Activated T-cell treated with anti-CD3 and anti-CD28 coated beads, Interleukin-2, amount 50 U/mL, for 48 hours (primary cell): ENCODE measurements at regions not wholly inside any gene's neighbourhood (a gene's known extent, or its start where the extent isn't known, plus 50 kb on each side); places are given as distances from the start of the nearest gene placed in this dataset.

Source experiments
- DNase-seq, 2 experiments: peaks; one replicate each; pipeline ENCODE4 v3.0.0-alpha.2; 2020

DNA sequence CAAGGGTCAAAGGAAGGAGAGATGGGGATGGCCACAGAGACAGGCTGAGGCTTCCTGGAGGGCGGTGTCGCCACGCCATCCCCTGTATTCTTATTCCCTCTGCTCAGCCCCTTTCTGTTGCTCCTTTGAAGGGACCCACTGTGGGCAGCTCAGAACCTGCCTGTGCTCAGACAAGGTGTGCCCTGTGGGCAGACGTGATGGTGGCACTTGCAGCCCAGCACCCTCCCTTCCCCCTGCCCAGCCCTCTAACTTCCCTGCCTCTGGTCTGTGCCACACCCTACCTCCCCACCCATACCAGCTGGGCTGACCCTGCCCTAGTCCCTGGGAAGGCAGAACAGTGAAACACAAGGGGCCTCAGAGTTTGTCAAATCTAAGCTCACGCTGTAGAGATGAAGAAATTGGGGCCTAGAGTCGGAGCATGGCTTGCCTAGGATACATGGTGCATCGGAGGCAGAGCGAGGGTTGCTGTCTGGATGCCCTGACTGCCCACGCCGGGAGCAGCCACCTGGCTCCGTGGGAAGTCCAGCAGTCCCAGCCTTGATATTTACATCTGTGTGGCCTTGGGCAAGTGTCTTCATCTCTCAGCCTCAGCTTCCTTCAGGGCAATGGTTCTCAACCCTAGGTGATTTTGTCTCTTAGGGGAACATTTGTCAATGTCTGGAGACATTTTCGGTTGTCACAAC, 68.6 kb upstream of the RUNX3 start:
- no peak for DNase-seq

DNA sequence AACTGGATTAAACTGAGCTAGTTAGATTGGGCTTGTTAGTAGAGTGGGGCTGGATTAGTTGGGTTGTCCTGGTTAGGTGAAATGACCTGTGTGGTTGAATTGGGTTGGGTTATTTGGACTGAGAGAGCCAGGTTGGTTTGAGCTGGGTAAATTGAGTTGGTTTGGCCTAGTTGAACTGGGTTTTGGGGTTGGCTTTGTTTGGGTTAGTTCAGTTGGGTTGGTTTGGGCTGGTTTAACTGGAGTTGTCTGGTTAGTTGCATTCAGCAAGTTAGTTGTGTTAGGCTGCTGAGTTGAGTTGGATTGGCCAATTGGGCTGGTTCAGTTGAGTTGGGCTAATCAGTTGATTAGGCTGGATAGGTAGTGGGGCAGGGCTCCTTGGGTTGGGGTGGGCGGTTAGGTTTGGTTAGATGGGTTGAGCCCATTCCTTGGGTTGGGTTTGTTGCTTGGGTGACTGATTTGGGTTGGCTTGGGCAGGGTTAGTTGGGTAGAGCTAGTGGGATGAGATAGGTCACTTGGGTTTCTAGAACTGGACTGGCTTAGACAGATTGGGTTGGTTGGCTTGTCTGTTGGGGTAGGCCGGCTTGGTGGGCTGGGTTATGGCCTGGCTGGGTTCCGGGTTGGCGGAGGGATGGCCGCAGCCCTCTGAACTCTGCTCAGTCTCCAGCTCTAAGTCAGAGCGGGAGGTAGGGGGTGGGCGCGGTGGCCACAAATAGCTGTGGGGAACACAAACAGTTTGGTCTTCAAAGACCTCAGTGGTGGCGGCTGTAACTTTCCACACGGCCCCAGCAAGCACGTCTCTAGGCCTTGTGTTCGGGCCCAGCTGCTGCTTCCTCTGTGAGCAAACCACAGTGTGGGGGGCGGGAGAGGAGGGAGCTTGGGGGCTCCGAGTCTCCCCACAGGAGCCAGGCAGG, 67.2 kb upstream of the RUNX3 start:
- peak; percentile 75 to 79 for DNase-seq

DNA sequence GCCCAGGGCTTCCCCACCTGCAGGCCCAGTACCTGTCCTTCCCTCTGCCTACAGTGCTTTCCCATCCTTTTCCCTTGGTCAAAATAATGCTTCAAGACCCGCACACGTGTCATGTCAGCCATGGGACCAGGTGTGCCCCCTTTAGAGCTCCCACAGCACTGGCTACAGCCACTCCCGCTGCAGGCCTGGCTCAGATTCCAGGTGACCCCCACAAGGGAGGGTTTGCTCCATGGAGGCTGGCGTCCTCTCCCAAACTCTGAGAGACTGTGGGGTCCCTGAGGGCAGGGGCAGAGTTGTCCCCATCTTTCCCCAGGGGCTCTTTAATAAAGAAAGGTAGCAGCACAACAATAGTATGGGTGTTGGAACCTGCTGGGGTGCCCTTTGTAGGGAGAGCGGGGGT, 66.4 kb upstream of the RUNX3 start:
- no peak for DNase-seq

- DNase-seq: no peak
Measured at GRCh38 chr1:24995661-24996060, 65.6 kb upstream of the RUNX3 start.

GRCh38 chr1:24995140-24995539, 65.1 kb upstream of the RUNX3 start:
- DNase-seq: no peak

- DNase-seq: no peak
Measured at GRCh38 chr1:24993871-24994580, 64.0 kb upstream of the RUNX3 start.

- DNase-seq: peak in 1 of 2 experiments; percentile 50
Measured at GRCh38 chr1:24992761-24993211, 62.7 kb upstream of the RUNX3 start.

DNA sequence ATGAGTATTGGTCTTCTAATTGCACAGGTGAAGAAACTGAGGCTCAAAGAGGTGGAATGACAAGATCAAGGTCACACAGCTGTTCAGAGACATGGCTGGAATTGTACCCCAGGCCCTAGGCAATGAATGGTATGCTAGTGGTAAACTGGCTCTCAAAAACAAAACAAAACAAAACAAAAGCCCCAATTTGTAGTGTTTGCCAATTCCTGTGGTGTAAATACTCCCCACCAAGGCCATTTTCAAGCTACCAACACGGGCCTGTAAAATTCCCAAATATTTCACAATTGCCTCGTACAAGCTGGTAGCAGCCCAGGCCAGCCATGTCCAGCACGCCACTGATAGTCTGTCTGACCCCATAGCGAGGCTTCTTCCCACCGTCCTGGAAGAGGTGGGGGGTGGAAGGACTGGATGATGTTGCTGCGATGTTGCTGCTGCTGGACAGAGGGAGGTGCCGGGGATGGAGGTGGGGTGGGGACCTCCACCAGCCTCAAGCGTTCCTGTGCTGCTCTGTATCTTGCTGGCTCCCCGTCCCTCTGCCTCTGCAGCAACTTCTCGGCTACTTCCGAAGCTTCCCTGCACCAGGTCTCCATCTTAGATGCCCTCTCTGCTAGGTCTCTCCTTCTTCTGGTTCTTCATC, 62.2 kb upstream of the RUNX3 start:
- peak in 1 of 2 experiments; percentile 51 for DNase-seq

DNA sequence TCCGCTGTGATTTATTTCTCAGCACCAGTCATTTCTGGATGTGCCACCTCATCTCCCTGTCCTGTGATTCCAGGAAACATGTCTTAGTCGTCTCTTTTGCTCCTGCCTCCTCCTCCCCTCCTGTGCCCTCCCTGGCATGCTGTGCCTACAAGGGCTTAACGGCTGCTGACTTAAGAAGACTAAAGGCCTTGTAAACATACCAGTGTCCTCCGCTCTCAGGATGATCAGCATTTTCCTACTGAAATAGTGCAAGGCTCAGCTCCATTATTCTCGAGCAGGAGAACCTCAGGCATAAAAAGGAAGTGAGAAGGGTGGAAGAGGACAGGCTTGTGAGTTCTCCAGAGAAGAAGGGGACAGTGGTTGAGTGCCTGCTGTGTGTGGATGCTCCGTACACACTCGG, 61.6 kb upstream of the RUNX3 start:
- DNase-seq: peak in 1 of 2 experiments; percentile 66

DNA sequence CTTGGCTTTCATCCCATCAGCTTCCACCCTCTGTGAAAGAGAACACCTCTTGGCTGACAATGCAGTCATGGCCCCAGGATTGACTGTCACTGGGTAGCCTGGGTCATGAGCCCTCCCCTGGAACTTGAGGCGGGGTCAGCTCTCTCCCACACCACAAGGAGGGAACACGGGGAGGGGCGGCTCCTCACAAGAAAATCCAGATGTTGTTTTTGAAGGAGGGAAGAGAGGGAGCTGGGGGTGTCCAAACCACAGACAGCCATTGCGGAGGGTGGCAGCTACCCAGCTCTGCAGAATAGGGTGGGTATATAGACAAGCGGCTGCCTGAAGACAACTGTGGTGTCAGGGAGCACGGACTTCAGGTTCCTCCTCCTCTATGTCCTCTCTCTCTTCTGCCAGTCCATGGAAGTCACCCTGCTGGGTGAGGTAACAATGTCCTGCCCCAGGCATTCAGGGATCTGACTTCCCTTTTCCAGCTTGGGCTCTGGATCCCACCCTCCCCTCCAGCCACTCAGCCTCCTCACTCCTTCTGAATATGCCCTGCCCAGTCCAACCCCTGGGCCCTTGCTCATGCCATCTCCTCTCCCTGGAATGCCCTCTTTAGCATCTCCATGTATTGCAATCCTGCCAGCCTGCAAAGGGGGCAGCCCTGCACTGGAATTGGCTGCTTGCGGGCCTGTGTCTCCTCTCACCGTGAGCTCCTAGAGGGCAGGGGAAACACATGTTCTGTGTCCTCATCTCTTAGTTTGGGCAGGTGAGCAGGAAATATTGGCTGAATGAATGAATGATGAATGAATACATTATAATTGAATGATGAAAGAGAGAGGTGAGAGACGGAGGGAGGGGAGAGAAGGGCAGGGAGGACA, 60.9 kb upstream of the RUNX3 start:
- DNase-seq: peak in 1 of 2 experiments; percentile 53

GRCh38 chr1:24990136-24990535, 60.1 kb upstream of the RUNX3 start:
- DNase-seq: no peak

GRCh38 chr1:24989082-24989481, 59.0 kb upstream of the RUNX3 start:
- DNase-seq: no peak

DNA sequence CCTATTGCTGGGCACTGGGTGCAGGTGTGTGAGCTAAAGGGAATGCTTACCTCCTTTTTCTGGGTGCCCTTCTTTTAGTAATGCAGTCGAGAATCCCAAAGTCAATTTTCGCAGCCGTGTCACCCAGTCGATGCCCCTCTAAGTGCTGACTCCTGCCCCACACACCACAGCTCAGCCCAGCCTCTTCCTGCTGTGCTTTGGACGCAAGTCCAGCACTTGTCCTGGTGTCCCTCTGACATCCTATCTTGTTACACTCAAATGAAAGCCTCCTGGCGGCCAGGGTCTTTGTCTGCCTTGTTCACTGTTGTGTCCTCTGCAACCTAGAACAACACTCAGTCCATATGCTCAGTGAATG, 58.5 kb upstream of the RUNX3 start:
- DNase-seq: no peak

DNA sequence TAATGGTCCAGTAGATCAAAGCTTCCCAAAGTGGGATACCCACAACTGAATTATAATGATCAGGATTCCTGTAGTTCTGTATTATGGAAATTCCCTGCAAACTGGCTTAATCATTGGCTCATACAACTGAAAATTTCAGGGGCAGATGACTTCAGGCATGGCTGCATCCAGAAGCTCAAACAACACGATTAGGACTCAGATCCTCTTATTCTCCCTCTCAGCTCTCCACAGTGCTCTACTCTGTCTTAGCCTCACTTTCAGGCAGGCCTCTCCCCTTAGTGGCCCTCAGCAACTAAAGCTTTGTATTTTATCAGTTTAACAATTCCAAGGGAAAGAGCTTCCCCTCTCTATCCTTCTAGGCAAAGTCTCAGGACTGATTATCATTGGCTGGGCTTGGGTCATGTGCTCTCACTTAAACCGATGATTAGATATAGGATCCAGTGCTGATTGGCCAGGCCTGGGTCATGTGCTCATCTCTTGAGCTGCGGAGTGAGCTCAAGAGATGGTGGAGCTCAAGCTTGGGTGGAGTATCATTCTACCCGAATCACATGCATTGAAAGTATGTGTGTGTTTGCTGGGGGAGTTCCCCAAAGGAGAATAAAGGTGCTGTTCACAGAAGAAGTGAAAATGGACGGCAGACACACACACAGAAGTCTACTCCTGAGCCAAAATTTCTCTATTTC, 57.9 kb upstream of the RUNX3 start:
- peak in 1 of 2 experiments; percentile 53 for DNase-seq

- no peak for DNase-seq
Measured at GRCh38 chr1:24987424-24987823, 57.3 kb upstream of the RUNX3 start.

GRCh38 chr1:24986372-24986965, 56.4 kb upstream of the RUNX3 start:
- DNase-seq: no peak

DNA sequence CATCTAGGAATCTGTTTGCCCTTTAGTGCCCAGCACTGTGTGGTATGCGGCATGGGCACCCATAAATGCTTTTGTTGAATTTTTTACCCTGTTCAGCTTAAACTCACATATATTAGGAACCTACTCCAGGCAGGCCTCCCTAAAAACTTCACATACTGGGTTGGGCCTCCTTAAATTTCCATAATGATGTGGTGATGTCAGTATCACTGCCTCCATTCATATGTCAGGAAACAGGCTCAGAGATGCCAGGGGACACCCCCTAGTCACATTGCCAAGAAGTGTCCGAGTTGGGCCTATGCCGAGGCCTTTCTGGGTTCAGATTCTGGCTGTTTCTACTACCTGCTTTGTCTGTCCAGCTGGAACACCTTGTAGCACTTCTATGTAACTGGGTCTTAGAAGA, 55.7 kb upstream of the RUNX3 start:
- DNase-seq: no peak

DNA sequence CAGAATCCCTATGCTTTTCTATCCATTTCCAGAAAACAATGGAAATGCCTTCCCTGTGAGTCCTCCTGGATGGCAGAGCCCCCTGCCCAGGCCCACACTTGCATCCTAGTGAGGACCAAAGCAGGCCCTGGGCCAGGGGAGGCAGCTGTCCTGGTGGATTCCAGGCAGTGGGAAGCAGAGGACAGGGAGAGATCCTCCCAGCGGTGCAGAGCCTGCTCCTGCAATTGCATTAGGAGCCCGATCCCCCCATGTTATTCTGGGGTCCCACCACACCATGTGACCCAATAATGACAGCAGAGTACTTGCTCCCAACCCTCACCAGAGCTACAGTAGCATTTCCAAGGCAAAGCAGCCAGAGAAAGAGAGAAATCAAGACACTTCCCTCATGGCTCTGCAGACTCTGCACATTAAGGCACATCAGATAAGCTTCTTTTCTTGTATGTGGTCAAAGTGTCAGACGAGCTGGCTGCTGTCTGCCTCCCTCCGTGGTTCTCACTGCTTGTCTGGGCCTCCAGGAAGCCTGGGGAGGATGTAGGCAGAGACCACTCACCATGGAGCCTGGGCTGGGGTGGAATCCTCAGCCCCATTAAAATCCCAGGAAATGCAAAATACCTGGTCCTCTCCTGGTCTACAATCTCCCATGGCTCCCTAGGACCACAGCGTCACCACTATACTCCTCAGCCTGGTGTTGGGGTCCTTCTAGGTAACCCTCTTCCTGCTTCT, 54.9 kb upstream of the RUNX3 start:
- no peak for DNase-seq

DNA sequence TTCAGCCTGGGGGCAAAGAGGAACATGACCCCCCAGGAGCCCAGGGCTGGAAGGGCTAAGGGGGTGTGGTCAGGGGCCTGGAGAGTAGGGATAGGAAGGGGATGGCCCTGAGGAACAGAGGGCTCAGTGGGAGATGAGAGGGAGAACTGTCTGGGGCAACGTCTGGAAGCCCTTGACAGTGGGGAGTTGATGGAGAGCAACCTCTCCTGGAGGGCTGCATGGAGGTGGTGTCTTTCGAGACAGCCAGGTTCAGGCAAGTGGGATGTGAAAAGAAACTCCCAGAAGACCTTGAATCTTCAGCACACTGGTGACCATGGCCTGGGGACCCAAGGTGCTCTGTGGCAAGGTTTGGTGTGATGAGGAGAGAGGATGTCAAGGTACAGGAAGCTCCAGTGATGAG, 54.2 kb upstream of the RUNX3 start:
- no peak for DNase-seq

DNA sequence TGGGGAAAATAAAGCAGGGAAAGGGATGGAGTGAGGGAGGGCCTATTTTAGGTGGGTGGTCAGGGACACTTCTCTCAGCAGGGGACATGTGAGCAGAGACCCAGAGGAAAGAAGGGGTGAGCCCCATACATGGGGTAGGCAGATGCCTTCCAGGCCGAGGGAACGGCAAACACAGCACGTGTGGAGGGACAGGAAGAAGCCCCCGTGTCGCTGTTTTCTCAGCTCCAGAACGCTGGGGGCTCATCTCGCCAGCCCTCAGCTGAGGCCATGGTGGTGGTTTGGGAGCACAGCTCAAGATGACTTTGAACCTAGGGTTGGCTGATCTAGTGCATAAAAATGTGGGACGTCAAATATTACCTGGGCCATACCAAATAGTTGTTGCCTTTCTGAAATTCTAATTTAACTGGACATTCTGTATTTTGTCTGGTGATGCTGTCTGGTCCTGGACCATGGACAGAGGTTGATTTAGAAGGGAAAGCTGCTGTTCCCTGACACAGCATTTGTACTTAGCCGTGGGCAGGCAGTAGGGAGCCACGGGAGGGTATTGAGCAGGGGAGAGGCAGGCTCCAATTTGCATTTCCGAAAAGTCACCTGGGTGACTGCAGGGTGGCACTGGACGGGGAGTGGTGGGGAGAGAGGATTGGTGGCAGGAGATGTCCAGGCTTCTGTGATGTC, 53.1 kb upstream of the RUNX3 start:
- DNase-seq: no peak
